ENCODE measurements at regions not wholly inside any gene's neighbourhood (a gene's known extent, or its start where the extent isn't known, plus 50 kb on each side); places are given as distances from the start of the nearest gene placed in this dataset.

GRCh38 chr9:107660976-107661375, 171.4 kb upstream of the KLF4 start:
- Histone ChIP-seq H3K27ac (no peak overlapping the region), H3K4me2 (no peak overlapping the region), H3K4me1 (ENCODE audit: low read depth, poor library complexity, severe bottlenecking) (no peaks in the 10 kb centered on the region), H4K20me1 (ENCODE audit: insufficient read depth) (no peaks in the 10 kb centered on the region), H2AFZ (ENCODE audit: low read depth) (no peak overlapping the region), H3K4me3 (IDR thresholded peaks at IDR 0.05; ENCODE audit: insufficient read depth, low read depth, low read length) (no peak overlapping the region), H3K27me3 (ENCODE audit: insufficient read depth, low read depth) (no peaks in the 10 kb centered on the region), H3K36me3 (ENCODE audit: insufficient read depth) (no peaks in the 10 kb centered on the region), H3K9ac (no peak overlapping the region), H3K79me2 (ENCODE audit: insufficient read depth, low read depth) (no peaks in the 10 kb centered on the region)
- no peak for TF ChIP-seq CTCF (conservative IDR thresholded peaks at IDR 0.05; ENCODE audit: low read depth, low read length)

DNA sequence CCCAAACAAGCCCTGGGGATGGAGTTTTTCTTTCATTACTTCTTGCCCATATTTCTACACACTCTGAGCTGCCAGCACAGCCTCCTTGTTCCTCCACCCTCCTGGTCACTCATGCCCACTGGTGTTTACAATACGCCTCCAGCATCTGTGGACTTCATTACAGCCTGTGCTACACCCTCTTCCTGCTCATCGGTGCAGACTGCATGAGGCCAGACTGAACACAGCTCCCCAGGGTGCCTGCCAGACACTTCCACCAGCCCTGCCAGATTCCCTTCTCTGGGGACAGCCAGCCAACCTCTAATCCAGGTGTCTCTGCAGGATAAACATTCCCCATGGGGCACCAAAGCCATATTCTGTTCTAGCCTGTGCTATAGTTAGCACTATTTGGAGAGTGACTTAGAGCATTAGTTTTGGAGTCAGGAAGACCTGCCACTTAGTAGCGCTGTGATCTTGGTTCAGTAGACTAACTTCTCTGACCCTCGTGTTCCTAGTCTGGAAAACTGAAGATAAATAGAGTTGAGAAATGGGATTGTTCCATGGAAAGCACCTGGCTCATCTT, 163.8 kb upstream of the KLF4 start:
- no peak overlapping the region for H3K4me2 ChIP-seq
- H3K36me3 ChIP-seq (ENCODE audit: insufficient read depth) = no peaks in the 10 kb centered on the region
- H3K27me3 ChIP-seq (ENCODE audit: insufficient read depth, low read depth) = no peaks in the 10 kb centered on the region
- no peaks in the 10 kb centered on the region for H3K79me2 ChIP-seq (ENCODE audit: insufficient read depth, low read depth)
- H4K20me1 ChIP-seq (ENCODE audit: insufficient read depth) = no peaks in the 10 kb centered on the region
- H3K4me3 ChIP-seq (IDR thresholded peaks at IDR 0.05; ENCODE audit: insufficient read depth, low read depth, low read length) = no peak overlapping the region
- TF ChIP-seq CTCF (conservative IDR thresholded peaks at IDR 0.05; ENCODE audit: low read depth, low read length) = no peak
- H3K4me1 ChIP-seq (ENCODE audit: low read depth, poor library complexity, severe bottlenecking) = peaks cover 20% of the 10 kb centered on the region
- no peak overlapping the region for H2AFZ ChIP-seq (ENCODE audit: low read depth)
- H3K9ac ChIP-seq = no peak overlapping the region
- no peak overlapping the region for H3K27ac ChIP-seq

DNA sequence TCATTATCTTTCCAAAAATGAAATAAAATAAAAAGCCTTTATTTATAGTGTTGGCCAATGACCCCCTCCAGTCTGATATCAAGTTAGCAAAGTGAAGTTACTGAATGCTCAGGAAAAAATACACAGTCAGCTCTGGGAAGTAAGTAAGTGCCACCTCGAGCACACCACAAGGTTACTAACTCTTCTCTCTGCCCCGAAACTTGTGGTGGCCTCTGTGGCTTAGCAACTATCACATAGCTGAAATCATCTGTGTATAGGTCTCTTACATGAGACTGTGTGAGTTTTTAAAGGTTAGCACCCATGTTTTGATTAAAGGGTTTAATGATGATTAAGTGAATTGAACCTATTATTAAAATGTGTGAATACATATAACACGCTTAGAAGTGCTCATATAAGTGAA, 161.4 kb upstream of the KLF4 start:
- no peaks in the 10 kb centered on the region for H4K20me1 ChIP-seq (ENCODE audit: insufficient read depth)
- TF ChIP-seq CTCF (conservative IDR thresholded peaks at IDR 0.05; ENCODE audit: low read depth, low read length) = no peak
- H2AFZ ChIP-seq (ENCODE audit: low read depth) = no peak overlapping the region
- no peak overlapping the region for H3K4me3 ChIP-seq (IDR thresholded peaks at IDR 0.05; ENCODE audit: insufficient read depth, low read depth, low read length)
- H3K4me2 ChIP-seq = peak overlapping the region; percentile 55
- no peaks in the 10 kb centered on the region for H3K79me2 ChIP-seq (ENCODE audit: insufficient read depth, low read depth)
- peaks cover 20% of the 10 kb centered on the region for H3K4me1 ChIP-seq (ENCODE audit: low read depth, poor library complexity, severe bottlenecking)
- H3K9ac ChIP-seq = no peak overlapping the region
- no peak overlapping the region for H3K27ac ChIP-seq
- H3K36me3 ChIP-seq (ENCODE audit: insufficient read depth) = no peaks in the 10 kb centered on the region
- no peaks in the 10 kb centered on the region for H3K27me3 ChIP-seq (ENCODE audit: insufficient read depth, low read depth)

- H3K4me1 ChIP-seq (ENCODE audit: low read depth, poor library complexity, severe bottlenecking) = peaks cover 20% of the 10 kb centered on the region
- H3K27me3 ChIP-seq (ENCODE audit: insufficient read depth, low read depth) = no peaks in the 10 kb centered on the region
- H3K4me3 ChIP-seq (IDR thresholded peaks at IDR 0.05; ENCODE audit: insufficient read depth, low read depth, low read length) = no peak overlapping the region
- H3K9ac ChIP-seq = no peak overlapping the region
- no peak for TF ChIP-seq CTCF (conservative IDR thresholded peaks at IDR 0.05; ENCODE audit: low read depth, low read length)
- H4K20me1 ChIP-seq (ENCODE audit: insufficient read depth) = no peaks in the 10 kb centered on the region
- no peak overlapping the region for H3K27ac ChIP-seq
- no peaks in the 10 kb centered on the region for H3K79me2 ChIP-seq (ENCODE audit: insufficient read depth, low read depth)
- H3K36me3 ChIP-seq (ENCODE audit: insufficient read depth) = no peaks in the 10 kb centered on the region
- H3K4me2 ChIP-seq = peak overlapping the region; percentile 55
- H2AFZ ChIP-seq (ENCODE audit: low read depth) = no peak overlapping the region
Observed at GRCh38 chr9:107650321-107650720, 160.8 kb upstream of the KLF4 start.

Data from KMS-11 (cell line).